ENCODE measurements at regions not wholly inside any gene's neighbourhood (a gene's known extent, or its start where the extent isn't known, plus 50 kb on each side); places are given as distances from the start of the nearest gene placed in this dataset.

GRCh38 chr4:18454349-18454748 is 432.8 kb upstream of the LCORL start:
- TF ChIP-seq POLR2AphosphoS5 (IDR thresholded peaks at IDR 0.05) (no peak), CTCF (IDR thresholded peaks at IDR 0.05) (no peak), POLR2A (IDR thresholded peaks at IDR 0.05) (no peak), EP300 (IDR thresholded peaks at IDR 0.05) (no peak)
